ENCODE measurements at regions not wholly inside any gene's neighbourhood (a gene's known extent, or its start where the extent isn't known, plus 50 kb on each side); places are given as distances from the start of the nearest gene placed in this dataset.
"Not testable (repeated sequence)": the region's sequence is repeated elsewhere in the genome, so short reads cannot be mapped to it uniquely, and the experiment has no call there.

GRCh38 chr16:29231244-29231643, 175.3 kb downstream of the NPIPB11 start:
- DNase-seq: no peak

- DNase-seq: no peak
Measured at GRCh38 chr16:29230671-29231096, 175.8 kb downstream of the NPIPB11 start.

- not testable (repeated sequence) for DNase-seq
Measured at GRCh38 chr16:29230006-29230668, 176.4 kb downstream of the NPIPB11 start.

- not testable (repeated sequence) for DNase-seq
Measured at GRCh38 chr16:29229616-29230005, 176.9 kb downstream of the NPIPB11 start.

GRCh38 chr16:29228664-29229611, 177.6 kb downstream of the NPIPB11 start:
- not testable (repeated sequence) for DNase-seq

GRCh38 chr16:29227751-29228663, 178.5 kb downstream of the NPIPB11 start:
- not testable (repeated sequence) for DNase-seq

GRCh38 chr16:29226782-29227181, 179.7 kb downstream of the NPIPB11 start:
- no peak for DNase-seq

GRCh38 chr16:29224675-29225074, 181.8 kb downstream of the NPIPB11 start:
- not testable (repeated sequence) for DNase-seq

GRCh38 chr16:29222615-29223014, 183.9 kb downstream of the NPIPB11 start:
- DNase-seq: not testable (repeated sequence)

GRCh38 chr16:29222008-29222407, 184.5 kb downstream of the NPIPB11 start:
- not testable (repeated sequence) for DNase-seq

GRCh38 chr16:29221281-29221955, 185.1 kb downstream of the NPIPB11 start:
- not testable (repeated sequence) for DNase-seq

- DNase-seq: not testable (repeated sequence)
Measured at GRCh38 chr16:29220647-29221191, 185.8 kb downstream of the NPIPB11 start.

GRCh38 chr16:29219966-29220646, 186.4 kb downstream of the NPIPB11 start:
- not testable (repeated sequence) for DNase-seq

GRCh38 chr16:29219562-29219961, 186.9 kb downstream of the NPIPB11 start:
- not testable (repeated sequence) for DNase-seq

GRCh38 chr16:29218649-29219048, 187.9 kb downstream of the NPIPB11 start:
- DNase-seq: not testable (repeated sequence)

GRCh38 chr16:29218171-29218570, 188.3 kb downstream of the NPIPB11 start:
- DNase-seq: not testable (repeated sequence)

- not testable (repeated sequence) for DNase-seq
Measured at GRCh38 chr16:29217752-29218126, 188.8 kb downstream of the NPIPB11 start.

- not testable (repeated sequence) for DNase-seq
Measured at GRCh38 chr16:29217104-29217751, 189.3 kb downstream of the NPIPB11 start.

- not testable (repeated sequence) for DNase-seq
Measured at GRCh38 chr16:29213770-29214169, 192.7 kb downstream of the NPIPB11 start.

- not testable (repeated sequence) for DNase-seq
Measured at GRCh38 chr16:29213251-29213650, 193.3 kb downstream of the NPIPB11 start.
